ENCODE measurements at regions not wholly inside any gene's neighbourhood (a gene's known extent, or its start where the extent isn't known, plus 50 kb on each side); places are given as distances from the start of the nearest gene placed in this dataset.
A peak's percentile ranks its signal among the peaks of the same experiment; 100 is the strongest.

DNA sequence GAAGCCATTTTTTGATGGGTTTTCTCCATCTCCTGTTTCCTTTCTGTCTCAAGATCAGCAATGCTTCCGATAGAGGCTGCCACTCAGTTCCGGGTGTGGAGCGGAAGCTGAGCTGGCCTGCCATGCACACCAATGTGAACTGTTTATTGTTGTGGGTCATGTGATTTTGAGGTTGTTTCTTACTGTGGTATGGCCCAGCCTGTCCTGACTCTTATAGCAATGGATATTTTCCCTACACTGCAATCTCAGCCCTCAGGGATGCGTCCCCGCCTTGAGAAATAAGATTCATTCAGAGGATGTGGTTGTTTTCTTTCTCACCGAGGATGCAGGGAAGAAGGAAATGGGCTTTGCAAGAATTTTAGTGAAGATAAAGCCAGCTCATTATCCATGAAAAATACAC, 134.7 kb downstream of the PFKFB3 start:
- no peak for DNase-seq
- in situ Hi-C loops (cut with HindIII; ENCODE audit: low pct_ligation_motif_present, low pct_unique_long_range_greater_than_20kb, low sequenced_read_pairs), result no loop called here

GRCh38 chr10:6338361-6338760, 135.6 kb downstream of the PFKFB3 start:
- DNase-seq, result no peak
- in situ Hi-C loops (cut with HindIII; ENCODE audit: low pct_ligation_motif_present, low pct_unique_long_range_greater_than_20kb, low sequenced_read_pairs), result no loop called here

GRCh38 chr10:6339891-6340290, 137.2 kb downstream of the PFKFB3 start:
- DNase-seq, result no peak
- in situ Hi-C loops (cut with HindIII; ENCODE audit: low pct_ligation_motif_present, low pct_unique_long_range_greater_than_20kb, low sequenced_read_pairs), result no loop called here

GRCh38 chr10:6342096-6342685, 139.5 kb downstream of the PFKFB3 start:
- in situ Hi-C loops (cut with HindIII; ENCODE audit: low pct_ligation_motif_present, low pct_unique_long_range_greater_than_20kb, low sequenced_read_pairs), result no loop called here
- DNase-seq, result no peak

DNA sequence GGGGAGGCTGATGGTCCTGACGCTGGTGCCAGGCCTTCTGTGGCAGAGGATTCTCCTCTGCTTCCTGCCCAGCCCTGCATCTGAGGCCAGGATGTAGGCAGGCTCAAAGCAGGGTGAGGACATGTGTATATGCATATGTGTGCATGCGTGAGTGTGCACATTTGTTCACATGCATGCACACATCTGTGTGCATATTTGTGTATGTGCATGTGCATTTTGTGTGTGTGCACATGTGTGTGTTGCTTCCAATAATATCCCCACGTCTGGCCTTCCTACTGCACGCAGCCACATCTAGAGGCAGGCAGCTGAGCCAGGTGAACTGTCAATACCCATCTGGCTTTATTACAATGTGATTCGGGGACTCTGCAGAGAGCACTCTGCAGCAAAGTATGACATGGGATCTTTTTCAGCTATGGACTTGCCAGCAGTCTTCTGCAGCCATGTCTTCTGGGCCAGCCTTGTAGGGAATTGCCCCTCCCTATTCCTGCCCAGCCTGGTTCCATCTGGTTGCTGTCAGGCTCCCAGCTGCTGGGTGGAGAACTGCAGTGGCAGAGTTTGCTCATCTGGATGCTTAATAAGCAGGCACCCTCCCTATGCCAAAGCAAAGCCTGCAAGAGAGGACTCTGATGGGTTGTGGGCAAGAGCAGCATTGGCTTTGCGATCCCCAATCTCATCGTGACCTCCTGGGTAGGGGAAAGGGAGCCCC, 140.7 kb downstream of the PFKFB3 start:
- in situ Hi-C loops (cut with HindIII; ENCODE audit: low pct_ligation_motif_present, low pct_unique_long_range_greater_than_20kb, low sequenced_read_pairs), result no loop called here
- DNase-seq, result no peak

DNA sequence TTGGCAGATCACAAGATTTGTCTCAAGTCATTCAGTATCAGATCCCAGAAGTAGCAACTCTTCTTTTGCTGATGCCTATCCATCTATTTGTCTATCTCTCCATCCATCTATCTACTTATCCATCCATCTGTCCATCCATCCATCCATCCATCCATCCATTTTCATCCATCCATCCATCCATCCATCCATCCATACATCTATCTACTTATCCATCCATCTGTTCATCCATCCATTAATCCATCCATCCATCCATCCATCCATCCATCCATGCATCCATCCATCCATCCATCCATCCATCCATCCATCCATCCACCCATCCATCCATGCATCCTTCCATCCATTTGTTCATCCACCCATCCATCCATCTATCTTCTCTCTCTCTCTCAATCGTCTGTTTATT, 142.7 kb downstream of the PFKFB3 start:
- in situ Hi-C loops (cut with HindIII; ENCODE audit: low pct_ligation_motif_present, low pct_unique_long_range_greater_than_20kb, low sequenced_read_pairs), result no loop called here
- no peak for DNase-seq

DNA sequence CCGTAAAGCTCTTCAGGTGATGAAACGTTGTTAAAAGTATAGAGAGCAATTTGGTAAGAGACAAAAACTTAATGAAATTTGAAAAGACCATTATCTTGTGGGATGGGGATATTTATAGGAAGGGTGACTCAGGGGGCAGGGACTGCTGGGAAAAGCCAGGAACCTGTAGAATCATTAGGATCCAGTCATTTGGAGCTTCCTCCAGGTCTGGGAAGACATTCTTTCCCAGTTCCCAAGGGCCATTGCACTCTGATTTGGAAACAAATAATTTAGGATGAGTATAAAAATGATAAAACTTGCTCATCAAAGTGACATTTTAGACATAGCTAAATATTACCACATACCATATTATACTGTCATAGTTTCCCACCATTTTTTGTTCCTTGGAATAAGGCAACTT, 143.9 kb downstream of the PFKFB3 start:
- in situ Hi-C loops (cut with HindIII; ENCODE audit: low pct_ligation_motif_present, low pct_unique_long_range_greater_than_20kb, low sequenced_read_pairs), result no loop called here
- DNase-seq, result no peak

- peak; percentile 5 for DNase-seq
- in situ Hi-C loops (cut with HindIII; ENCODE audit: low pct_ligation_motif_present, low pct_unique_long_range_greater_than_20kb, low sequenced_read_pairs), result no loop called here
Measured at GRCh38 chr10:6347391-6347951, 144.7 kb downstream of the PFKFB3 start.

- no peak for DNase-seq
- in situ Hi-C loops (cut with HindIII; ENCODE audit: low pct_ligation_motif_present, low pct_unique_long_range_greater_than_20kb, low sequenced_read_pairs), result no loop called here
Measured at GRCh38 chr10:6348096-6348874, 145.6 kb downstream of the PFKFB3 start.

GRCh38 chr10:6349846-6350535, 147.3 kb downstream of the PFKFB3 start:
- no peak for DNase-seq
- in situ Hi-C loops (cut with HindIII; ENCODE audit: low pct_ligation_motif_present, low pct_unique_long_range_greater_than_20kb, low sequenced_read_pairs), result no loop called here

GRCh38 chr10:6350609-6351008, 147.9 kb downstream of the PFKFB3 start:
- in situ Hi-C loops (cut with HindIII; ENCODE audit: low pct_ligation_motif_present, low pct_unique_long_range_greater_than_20kb, low sequenced_read_pairs), result no loop called here
- DNase-seq, result no peak

DNA sequence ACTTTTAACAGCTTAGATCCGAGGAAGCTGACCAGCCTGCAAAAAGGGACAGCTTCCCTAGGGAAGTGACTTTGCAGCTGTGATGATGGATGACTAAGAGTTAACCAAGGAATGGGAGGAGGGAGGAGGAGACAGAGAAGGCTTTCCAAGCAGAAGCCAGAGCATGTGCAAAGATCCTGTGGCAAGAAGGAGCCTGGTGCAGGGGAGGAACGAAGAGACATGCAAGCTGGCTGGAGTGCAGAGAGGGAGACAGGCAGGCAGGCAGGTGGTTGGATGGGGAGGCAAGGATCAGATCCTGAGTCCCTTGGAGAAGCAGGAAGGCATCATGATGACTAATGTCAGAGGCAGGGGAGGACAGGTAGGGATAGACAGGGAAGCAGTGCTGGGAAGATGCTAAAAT, 148.8 kb downstream of the PFKFB3 start:
- in situ Hi-C loops (cut with HindIII; ENCODE audit: low pct_ligation_motif_present, low pct_unique_long_range_greater_than_20kb, low sequenced_read_pairs), result no loop called here
- DNase-seq, result no peak

- DNase-seq, result peak; percentile 29
- in situ Hi-C loops (cut with HindIII; ENCODE audit: low pct_ligation_motif_present, low pct_unique_long_range_greater_than_20kb, low sequenced_read_pairs), result no loop called here
Measured at GRCh38 chr10:6353526-6353925, 150.8 kb downstream of the PFKFB3 start.

DNA sequence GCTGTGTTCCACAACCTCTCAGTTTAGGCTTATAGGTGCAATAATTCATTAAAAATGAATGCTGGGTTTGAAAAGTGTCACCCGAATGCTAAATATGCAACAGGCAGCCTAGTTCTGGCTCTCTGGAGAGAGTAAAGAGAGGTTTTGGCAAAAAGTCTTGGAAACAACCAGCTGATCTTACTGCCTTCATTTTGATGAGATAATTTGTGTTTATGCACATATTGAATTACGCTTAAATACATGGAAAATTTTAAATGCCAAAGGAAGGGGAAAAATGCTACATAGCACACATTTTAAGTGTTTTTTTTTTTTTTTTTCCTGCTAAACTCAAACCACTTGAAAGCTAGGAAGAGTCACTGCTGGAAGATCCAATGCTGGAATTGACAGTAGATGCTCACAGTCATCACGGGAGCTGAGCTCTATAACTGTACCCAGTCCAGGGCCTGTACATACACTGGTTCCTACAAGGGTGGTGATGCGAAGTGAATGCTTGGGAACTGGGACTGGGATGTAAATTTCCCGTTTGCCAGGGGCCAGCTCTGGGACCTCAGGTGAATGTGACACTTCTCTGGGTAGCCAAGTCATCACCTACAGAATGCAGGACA, 151.5 kb downstream of the PFKFB3 start:
- in situ Hi-C loops (cut with HindIII; ENCODE audit: low pct_ligation_motif_present, low pct_unique_long_range_greater_than_20kb, low sequenced_read_pairs), result no loop called here
- DNase-seq, result no peak

GRCh38 chr10:6356280-6356793, 153.6 kb downstream of the PFKFB3 start:
- no peak for DNase-seq
- in situ Hi-C loops (cut with HindIII; ENCODE audit: low pct_ligation_motif_present, low pct_unique_long_range_greater_than_20kb, low sequenced_read_pairs), result no loop called here

GRCh38 chr10:6361869-6362268, 159.1 kb downstream of the PFKFB3 start:
- DNase-seq, result no peak
- in situ Hi-C loops (cut with HindIII; ENCODE audit: low pct_ligation_motif_present, low pct_unique_long_range_greater_than_20kb, low sequenced_read_pairs), result no loop called here

DNA sequence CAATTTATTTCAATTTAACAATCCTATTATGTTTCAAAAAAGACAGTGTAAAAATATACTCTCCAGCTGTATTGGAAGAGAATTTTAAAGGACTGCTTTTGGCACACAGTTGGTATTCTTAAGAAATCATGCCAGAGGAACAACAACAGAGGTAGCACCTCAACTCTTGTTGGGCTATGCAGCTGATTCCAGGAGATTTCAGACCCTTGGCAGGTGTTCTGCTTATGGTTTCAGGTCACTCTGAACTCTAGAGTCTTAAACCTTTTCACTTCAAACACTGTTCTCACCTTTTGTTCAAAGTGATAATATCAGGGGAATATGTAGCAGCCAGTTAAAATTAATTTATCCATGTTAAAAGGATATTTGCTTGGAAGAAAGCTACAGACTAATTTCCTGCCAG, 160.1 kb downstream of the PFKFB3 start:
- no peak for DNase-seq
- in situ Hi-C loops (cut with HindIII; ENCODE audit: low pct_ligation_motif_present, low pct_unique_long_range_greater_than_20kb, low sequenced_read_pairs), result no loop called here

GRCh38 chr10:6363511-6363910, 160.8 kb downstream of the PFKFB3 start:
- in situ Hi-C loops (cut with HindIII; ENCODE audit: low pct_ligation_motif_present, low pct_unique_long_range_greater_than_20kb, low sequenced_read_pairs), result no loop called here

More at GRCh38 chr10:6363511-6363910, 160.8 kb downstream of the PFKFB3 start:
- DNase-seq, result no peak
